HG03378 (cell line): ENCODE measurements at regions not wholly inside any gene's neighbourhood (a gene's known extent, or its start where the extent isn't known, plus 50 kb on each side); places are given as distances from the start of the nearest gene placed in this dataset.

Experiments
- ATAC-seq: cut with Tn5 transposase; IDR thresholded peaks from one replicate; pipeline ENCODE4 v1.9.1; 2021; ENCODE audit warnings: mild to moderate bottlenecking, moderate library complexity; ENCODE audit not compliant: unreplicated experiment

DNA sequence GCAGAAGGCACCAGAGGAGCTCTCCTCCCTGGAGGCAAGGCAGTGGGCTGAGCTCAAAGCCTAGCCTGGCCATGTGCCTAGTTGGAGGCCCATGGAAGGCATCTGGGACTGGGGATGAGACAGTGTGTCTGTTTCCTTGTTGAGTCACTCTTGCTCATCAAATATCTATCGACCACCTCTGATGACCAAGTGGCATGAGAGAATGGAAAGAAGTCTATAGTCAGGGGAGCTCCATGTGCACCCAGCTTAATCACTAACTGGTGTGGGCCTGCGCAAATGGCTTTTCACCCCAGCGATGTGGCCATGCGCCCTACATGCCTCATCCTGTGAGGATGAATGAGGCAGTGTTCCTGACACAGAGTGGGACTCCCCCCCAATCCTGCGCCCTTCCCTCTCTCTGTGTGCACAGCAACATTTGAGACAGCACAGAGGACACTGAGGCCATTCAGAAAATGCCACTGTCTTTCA lies 229.9 kb downstream of the RPS24 start:
- ATAC-seq = no peak

DNA sequence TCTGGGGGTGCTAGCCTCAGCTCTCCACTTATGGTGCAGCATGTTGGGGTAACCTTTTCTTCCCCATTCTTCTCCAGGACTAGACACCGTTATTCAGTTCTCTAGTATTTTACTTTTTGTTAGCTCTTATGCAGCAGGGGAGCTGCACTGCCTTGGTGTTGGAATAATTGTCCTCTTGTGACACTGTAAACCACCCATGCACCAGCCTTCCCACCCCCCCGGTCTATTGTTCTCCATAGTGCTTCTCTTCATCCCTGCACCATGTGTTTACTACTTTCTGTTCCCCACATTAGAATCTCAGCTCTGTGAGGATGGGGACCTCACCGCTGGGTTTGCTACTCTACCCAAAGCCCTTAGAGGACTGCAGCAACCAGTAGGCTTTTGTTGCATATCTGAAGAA lies 230.7 kb downstream of the RPS24 start:
- ATAC-seq = no peak

DNA sequence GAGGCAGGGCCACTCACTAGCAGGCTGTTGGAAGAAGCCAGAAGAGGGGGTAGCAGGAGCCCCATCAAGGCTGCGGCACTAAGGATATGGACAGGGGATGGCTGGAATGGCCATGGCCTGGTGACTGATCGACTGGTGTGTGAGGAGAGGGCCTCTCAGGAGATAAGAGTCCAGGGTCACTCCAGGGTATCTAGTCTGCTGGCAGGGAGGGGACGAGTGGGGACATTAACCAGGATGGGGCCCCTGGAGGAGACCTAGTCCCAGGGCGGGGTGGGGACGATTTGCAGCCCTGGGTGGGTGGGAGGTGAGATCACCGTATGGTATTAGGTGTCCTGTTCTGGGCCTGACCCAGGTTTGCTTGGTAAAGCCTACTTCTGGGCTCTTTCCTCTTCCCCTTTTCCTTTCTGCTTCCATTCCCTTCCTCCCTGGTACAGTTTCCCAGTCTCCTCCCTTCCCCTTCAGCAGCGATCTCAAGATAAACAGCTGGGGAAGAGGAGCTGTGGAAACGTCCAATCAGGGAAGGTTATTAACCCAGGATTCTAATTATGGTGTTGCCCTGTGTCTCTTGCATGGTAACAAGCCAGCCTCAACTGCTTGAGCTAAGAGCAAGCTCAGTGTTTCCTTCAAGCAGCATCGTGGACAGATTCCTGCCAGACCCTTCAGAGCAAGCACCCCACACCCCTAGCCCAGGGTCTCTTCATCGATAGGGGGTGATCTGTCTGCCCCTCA lies 233.2 kb downstream of the RPS24 start:
- no peak for ATAC-seq

DNA sequence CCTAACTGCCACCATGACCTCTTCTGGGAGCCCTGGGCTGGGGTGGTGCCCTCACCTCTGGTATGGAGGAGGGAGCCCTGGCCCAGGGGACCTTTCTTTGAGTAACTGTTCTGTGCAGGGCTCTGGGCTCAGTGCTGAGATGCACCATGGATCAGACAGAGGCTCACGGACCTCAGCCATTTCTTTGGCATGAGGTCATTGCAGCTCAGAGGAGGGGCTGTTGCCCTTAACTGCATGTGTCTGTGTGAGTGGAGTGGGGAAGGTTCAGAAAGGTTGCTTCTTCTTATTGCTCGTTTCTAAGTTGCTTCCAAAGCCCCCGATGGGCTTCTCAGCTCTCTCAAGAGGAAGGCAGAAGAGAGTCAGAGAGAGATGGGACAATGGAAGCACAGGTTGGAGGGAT lies 233.9 kb downstream of the RPS24 start:
- no peak for ATAC-seq

DNA sequence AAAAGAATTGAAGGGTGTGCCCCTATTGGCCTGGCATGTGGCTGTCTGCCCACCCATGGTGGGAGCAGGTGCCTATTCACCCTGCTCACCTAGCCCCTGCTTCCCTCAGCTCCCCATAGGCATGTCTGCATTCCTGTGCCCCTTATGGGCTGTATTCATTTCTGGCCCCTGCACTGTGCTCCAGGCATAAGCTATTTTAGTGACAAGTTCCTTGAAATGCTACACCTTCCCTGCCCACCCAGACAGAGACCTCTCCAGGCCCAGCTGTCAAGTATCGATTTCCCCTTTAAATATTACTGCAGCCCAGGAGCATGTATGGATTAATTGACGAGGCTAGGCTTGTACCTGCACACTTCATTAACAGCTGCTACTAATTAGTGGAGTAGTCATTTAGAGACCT lies 235.4 kb downstream of the RPS24 start:
- no peak for ATAC-seq

DNA sequence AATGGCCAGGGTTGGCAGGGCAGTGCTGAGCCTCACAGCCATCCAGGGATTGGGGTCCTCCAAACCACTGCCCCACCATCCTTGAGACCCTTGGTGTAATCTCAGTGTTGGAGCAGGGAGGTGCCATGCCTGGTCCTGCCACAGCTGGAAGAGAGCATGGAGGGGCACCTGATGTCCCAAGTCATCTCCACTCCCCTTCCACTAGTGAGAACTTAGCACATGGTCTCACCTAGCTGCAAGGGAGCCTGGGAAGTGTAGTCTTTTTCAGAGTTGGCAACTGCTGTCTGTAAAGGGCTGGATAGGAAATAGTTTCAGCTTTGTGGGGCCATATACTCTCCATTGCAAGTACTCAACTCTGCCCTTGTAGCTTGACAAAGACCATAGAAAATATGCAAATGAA lies 238.7 kb downstream of the RPS24 start:
- ATAC-seq = no peak

DNA sequence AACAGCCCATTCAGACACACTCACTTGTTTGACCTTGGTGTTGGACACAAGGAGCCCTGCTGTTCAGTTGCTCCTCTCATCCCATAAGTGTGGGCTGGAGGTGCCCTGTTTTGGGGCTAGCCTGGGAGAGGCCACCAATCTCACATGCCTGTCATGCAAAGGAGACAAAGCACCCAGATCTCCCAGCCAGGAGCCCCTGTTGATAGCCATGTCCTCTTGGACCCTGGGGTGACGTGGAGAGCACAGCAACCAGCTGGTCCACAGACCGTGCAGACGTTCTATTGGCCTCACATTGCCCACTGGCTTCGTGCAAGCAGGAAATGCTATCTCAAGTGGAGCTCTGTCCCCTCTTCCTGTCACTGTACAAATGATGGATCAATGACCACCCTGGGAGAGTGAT lies 240.8 kb downstream of the RPS24 start:
- ATAC-seq = no peak

DNA sequence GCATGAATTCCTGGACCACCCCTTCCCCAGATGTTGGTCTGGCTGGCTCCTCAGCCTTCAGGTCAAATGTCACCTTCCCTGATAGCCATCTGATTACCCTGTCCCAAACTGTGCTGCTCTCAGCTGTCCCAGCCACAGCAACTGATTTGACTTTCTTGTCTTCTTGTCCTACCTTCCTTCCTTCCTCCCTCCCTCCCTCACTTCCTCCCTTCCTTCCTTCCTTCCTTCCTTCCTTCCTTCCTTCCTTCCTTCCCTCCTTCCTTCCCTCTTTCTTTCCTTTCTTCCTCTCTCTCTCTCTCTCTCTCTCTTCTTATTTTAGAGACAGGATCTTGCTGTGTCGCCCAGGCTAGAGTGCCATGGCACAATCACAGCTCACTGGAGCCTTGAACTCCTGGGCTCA lies 242.5 kb downstream of the RPS24 start:
- ATAC-seq = no peak

DNA sequence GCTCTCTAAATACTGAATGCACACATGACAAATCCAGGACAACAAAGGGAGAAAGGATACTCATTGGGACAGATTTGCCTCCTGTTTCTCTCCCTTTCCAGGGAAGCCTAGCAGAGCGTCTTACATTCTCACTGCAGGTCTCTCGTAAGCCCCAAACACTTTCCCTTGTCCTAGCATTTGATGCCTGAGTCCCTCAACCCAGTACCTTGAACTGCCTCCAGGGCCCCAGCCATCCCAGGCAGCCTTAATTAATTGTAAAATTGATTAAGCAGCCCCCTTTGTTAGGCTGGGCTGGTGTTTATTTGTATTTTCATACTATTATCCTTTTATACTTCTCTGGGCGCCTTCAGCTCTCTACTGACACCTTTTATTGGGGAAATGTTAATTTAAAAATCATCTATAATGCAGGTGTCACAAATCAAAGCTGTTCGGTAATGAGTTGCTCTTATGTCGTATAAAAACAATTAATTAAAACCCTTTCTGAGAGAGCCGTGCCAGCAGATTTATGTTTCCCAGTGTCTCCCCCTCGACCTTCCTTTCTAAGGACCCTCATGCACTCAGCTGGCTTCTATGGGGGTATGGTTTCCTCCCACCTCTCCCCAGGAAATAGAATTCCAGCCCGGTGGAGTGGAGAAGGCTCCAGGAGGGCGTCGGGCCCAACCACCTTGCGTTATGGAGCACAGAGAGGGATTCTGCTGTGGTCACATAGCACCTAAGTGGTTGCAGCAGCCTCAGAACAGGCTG lies 243.8 kb downstream of the RPS24 start:
- no peak for ATAC-seq

DNA sequence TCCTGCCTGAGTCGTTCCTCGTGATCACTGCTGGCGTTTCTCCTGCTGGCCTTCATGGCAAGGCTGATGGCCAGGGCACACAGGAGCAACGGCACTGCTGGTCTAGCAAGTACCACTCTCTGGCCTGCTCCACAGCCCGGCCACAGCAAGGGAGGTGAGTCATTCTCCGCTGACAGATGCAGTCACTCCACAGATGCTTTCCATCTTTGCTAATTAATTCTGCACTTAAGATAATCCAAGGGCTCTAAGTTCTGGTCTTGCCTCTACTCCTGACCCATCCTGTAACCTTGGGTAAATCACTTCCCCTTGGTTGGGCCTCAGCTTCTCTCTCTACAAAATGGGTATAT lies 244.4 kb downstream of the RPS24 start:
- no peak for ATAC-seq

DNA sequence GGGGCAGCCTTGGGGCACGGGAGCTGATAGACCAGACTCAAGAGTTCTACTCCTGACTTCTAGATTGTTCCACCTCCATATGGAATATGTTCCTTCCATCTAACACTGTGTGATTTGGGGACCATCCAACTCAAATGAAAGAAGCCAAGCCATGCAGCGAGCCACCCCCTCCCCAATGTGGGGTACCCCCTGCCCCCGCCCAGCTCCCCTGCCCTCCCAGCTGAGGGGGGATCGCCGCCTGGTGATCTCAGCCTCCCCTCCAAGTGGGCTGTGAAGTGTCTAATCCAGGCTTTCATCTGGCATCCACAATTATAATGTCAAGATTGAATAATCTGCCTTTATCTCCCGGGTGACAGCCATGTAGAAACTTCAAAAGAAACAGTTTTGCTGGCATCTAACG lies 246.1 kb downstream of the RPS24 start:
- ATAC-seq = no peak

DNA sequence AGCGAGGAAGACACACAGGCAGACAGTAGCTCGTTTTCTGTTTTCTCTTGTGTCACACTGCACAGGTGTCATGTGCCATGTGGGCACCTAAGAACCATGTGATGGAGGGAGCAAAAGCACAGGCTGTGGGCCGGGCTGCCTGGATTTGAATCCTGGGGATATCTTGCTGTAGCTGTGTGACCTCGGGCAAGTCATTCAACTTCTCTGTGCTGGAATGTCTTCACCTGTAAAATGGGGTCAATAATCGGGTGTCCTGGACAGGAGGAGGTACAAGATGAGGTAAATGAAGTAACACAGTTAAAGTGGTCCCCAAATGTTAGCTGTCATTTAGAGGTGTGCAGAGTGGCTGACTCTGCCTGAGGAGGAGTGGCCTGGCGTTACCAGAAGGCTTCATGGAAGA lies 246.9 kb downstream of the RPS24 start:
- ATAC-seq = no peak

DNA sequence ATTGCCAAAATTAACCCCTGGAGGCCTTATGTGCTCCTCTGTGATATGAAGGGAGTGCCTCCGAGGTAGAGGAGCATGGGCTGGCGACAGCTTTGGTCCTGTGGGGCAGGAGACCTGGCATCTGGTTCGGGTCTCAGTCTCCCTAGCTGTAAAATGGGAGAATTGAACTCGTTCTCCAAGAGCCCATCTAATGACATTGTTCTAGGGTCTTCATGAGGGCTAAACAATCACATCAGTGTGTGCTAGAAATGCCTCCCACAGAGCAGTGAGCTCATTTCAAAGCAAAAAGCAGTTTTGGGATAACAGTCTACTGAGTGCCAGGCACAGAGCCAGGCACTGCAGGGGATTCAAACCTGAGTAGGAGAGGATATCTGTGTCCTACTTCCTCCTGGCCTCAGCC lies 248.0 kb downstream of the RPS24 start:
- no peak for ATAC-seq

DNA sequence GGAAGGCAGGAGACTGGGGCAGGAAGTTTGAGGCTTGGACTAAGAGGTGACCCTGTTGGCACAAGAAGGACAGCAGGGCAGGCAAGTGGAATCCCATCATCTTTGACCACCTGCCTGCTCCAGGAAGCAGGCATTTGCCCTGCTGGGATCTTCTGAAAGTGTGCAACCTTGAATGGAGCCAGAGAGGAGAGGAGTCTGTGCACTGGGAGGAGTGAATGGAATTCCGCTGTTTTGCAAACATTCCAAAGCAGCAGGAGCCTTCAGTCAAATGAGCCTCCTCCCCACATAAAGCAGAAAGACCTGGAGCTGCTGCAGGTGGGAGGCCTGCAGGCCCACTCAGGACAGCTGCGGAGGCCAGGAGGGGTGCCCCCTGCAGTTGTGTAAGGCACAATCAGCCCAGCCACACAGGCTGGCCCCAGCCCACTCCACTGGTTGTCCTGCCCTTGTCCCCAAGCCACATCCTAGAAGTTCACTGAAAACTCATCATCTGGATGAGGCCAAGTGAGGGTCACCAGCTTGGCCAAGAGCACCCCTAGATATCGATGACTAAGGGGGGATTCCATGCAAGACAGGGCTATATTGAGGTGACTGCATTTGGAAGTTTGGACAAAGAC lies 249.5 kb downstream of the RPS24 start:
- no peak for ATAC-seq

DNA sequence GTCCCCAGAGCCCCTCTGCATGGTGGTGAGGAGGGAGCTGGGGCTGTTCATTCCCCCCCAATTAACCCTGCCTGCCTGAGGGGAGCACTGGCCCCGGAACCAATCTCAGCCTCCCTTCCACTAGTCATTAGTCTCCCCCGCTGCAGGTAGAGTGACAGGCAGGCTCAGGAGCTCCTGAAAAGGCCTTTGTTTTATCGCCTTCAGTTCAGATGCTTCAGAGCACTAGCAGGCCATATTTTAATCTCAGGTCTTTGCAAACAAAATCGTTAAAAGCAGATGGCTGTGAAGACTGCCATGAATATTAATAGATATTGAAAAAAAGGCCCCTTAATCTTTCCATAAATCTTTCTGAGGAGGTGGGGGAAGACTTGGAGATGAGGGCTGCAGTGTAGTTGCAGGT lies 250.7 kb downstream of the RPS24 start:
- ATAC-seq = no peak

DNA sequence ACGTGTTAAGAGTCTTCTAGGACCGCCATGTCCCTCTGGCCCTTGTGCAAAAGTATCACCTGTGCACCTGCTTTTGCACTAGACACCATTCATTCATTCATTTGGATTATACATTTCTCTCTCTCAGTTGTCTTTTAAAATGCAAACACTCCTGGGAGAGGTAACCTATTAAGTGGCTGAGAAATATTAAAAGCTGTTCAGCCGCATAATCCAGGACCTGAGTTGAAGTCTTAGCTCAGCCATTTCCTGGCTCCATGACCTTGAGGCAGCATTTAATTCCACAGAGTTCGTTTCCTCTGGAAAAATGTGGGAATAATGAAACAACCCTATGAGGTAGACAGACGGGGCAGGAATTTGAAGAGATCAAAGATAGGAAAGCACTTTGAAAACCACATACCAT lies 251.6 kb downstream of the RPS24 start:
- no peak for ATAC-seq

DNA sequence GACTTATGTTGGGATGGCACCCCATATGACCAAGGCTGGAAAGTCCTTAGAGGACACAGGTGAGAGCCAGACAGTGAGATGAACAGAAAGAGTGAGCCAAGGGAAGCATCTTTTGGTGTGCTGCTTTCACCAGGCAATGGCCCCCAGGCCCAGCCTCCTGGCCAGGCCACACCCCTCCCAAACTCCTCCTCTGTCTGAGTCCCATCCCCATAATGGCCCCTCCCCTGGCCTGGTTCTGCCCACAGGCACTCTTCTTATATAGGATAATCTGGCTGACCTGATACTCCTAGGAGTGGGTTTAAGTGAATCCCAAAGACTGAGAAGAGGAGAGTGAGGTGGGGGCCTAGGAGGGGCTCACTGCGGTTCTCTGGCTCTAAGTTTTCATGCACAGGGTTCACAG lies 252.5 kb downstream of the RPS24 start:
- ATAC-seq = no peak

DNA sequence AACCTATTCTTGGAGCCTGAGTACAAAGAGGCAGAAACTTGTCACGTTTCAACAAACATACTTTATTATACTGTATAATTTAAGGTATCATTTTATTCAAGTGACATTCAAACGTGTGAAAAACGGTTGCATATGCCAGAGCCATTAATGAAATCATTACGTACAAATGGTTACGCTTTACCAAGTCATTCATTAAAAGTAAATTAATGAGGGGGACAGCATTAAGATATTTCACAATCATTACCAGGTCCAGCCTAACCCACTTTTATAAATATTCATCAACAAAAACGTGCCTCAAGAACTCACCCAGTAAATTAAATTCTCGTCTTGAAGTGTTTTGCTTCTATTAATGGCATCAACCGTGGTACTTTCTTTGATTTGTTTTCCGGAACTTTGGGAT lies 253.0 kb downstream of the RPS24 start:
- ATAC-seq = no peak

DNA sequence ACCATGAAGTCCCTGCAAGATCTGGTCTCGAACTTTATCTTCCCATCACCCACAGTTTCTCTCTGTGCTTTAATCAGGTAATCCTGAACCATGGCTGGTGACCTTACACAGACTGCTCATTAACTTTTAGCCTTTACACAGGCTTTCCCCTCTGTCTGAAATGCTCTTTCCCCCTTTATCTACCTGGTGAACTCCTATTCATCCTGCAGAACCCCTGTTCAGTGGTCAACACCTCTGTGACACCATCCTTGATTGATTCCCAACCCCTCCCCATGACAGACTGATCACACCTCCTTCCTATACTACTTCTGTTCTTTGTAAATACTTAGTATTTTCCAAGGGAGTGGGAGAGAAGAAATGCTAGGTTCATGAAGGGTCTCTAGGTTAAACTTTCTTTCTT lies 254.0 kb downstream of the RPS24 start:
- ATAC-seq = no peak

DNA sequence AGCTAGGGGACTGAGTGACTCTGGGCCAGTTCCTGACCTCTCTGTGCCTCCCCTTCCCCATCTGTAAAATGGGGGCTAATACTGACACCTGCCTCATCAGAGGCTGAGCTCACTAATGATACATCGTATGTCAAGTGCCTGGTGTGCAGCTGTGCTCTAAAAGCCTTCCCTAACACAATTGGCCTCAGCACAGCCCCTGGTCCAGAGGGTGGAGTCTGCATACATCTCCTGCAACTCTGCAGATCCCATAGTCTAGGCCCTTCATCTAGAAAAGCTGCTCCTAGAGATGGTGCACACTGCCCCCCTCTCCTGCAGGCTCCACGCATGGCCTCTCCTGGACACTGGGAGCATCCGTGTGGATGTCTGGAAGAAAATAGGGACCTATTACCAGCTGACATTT lies 255.0 kb downstream of the RPS24 start:
- no peak for ATAC-seq

DNA sequence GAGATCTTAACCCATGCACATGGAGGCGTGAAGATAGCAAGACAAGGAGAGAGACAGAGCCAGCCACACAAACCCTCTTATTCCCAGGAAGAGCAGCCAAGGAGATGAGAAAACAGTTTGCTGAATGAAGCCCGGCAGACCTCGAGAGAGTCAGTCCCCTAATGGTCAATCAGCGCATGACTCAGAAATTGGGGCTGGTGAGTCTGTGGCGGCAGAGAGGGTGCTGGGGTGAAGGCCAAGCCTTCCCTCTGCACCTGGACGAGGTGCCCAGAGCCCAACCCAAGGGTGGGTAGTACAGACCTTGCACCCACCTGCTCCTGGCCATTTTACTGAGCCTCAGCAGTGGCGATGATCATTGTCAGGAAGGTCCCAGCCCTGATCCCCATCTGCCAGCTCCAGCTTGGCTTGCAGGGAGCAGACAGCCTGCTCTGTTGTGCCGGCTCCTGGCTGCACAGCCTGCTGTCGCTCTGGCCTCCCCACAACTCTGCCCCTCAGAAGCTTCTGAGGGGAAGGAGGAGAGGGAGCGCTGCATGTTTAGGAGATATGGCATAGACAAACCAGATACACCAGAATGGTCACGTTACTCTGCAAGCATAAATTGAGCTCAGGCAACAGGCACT lies 256.6 kb downstream of the RPS24 start:
- no peak for ATAC-seq

DNA sequence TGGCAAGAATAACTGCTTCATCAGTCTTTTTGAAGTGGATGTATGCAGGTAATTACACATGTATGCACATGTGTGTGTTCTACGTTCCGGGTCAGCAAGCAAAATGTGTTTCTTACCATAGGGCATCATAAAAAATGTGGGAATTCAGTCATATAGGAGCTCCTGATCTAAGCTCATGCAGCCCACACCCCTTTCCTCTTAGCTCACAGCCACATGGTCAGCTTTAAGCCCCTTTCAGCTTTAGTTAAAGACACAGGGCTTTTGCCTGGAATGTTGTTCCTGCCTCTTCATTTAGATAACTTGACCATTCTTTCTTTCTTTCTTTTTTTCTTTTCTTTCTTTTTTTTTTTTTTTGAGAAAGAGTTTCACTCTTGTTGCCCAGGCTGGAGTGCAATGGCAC lies 258.1 kb downstream of the RPS24 start:
- ATAC-seq = no peak
